HL-60 (cell line): ENCODE measurements at regions not wholly inside any gene's neighbourhood (a gene's known extent, or its start where the extent isn't known, plus 50 kb on each side); places are given as distances from the start of the nearest gene placed in this dataset.

Experiments used
- GABPA ChIP-seq: IDR thresholded peaks from 2 replicates; pipeline ENCODE4 v1.6.1; 2012; ENCODE audit warnings: low read depth
- POLR2AphosphoS5 ChIP-seq: IDR thresholded peaks from 2 replicates; pipeline ENCODE4 v1.6.1; 2012; ENCODE audit warnings: low read depth
- REST ChIP-seq: IDR thresholded peaks from 2 replicates; pipeline ENCODE4 v1.6.1; 2012; ENCODE audit warnings: low read depth; ENCODE audit not compliant: insufficient replicate concordance
- TF ChIP-seq, protein P1 (sequence below): IDR thresholded peaks from one replicate; pipeline ENCODE4 v1.5.1; 2011; ENCODE audit warnings: low read length, control low read depth, inconsistent platforms; ENCODE audit not compliant: insufficient read depth

DNA sequence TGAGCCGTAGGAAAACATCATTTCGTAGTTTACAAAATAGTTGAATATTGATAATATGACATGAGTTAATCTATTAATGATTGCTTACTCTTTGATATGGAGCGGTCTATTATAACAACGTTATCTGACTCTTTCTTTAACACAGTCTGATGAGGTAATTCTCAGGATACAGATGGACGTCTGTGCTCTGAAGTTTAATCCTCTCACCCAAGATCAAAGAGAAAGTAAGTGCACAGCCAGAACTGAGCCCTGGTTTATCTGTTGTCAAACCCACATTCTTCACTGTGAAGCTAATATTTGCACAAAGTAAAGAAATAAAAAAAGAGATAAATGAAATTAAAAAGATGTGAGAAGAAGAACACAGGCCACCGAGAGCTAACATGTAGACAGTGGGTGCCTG is 190.9 kb upstream of the COPS8 start:
- TF ChIP-seq, protein P1, sequence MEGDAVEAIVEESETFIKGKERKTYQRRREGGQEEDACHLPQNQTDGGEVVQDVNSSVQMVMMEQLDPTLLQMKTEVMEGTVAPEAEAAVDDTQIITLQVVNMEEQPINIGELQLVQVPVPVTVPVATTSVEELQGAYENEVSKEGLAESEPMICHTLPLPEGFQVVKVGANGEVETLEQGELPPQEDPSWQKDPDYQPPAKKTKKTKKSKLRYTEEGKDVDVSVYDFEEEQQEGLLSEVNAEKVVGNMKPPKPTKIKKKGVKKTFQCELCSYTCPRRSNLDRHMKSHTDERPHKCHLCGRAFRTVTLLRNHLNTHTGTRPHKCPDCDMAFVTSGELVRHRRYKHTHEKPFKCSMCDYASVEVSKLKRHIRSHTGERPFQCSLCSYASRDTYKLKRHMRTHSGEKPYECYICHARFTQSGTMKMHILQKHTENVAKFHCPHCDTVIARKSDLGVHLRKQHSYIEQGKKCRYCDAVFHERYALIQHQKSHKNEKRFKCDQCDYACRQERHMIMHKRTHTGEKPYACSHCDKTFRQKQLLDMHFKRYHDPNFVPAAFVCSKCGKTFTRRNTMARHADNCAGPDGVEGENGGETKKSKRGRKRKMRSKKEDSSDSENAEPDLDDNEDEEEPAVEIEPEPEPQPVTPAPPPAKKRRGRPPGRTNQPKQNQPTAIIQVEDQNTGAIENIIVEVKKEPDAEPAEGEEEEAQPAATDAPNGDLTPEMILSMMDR = no peak
- TF ChIP-seq POLR2AphosphoS5 (no peak), REST (no peak), GABPA (no peak)
